H1 (cell line): ENCODE measurements at regions not wholly inside any gene's neighbourhood (a gene's known extent, or its start where the extent isn't known, plus 50 kb on each side); places are given as distances from the start of the nearest gene placed in this dataset.

Experiments used
- E2F6 ChIP-seq: IDR thresholded peaks from 2 replicates; pipeline ENCODE4 v1.6.1; 2012; ENCODE audit warnings: inconsistent platforms
- HDAC6 ChIP-seq: IDR thresholded peaks from one replicate; pipeline ENCODE4 v1.7.1; 2012; ENCODE audit warnings: low read depth, mild to moderate bottlenecking, inconsistent platforms, low read length, moderate library complexity
- RBBP5 ChIP-seq: IDR thresholded peaks from 2 replicates; pipeline ENCODE4 v1.7.1; 2012; ENCODE audit warnings: low read depth, mild to moderate bottlenecking, inconsistent platforms, low read length, moderate library complexity, borderline replicate concordance
- RNF2 ChIP-seq: fragments of 200-900, 300-1000 bp; sonication (generic); IDR thresholded peaks from 2 replicates; pipeline ENCODE4 v1.7.1; 2016; ENCODE audit warnings: borderline replicate concordance, low read depth, mild to moderate bottlenecking, antibody characterized with exemption, low read length; ENCODE audit not compliant: poor library complexity, severe bottlenecking; ENCODE audit errors: missing control alignments
- TF ChIP-seq, protein P1 (sequence below): IDR thresholded peaks from 2 replicates; pipeline ENCODE4 v1.6.1; 2011; ENCODE audit warnings: low read depth, mild to moderate bottlenecking, low read length; ENCODE audit not compliant: insufficient read depth

- TF ChIP-seq RNF2, result no peak
- no peak for TF ChIP-seq E2F6
- TF ChIP-seq RBBP5, result no peak
- TF ChIP-seq, protein P1, sequence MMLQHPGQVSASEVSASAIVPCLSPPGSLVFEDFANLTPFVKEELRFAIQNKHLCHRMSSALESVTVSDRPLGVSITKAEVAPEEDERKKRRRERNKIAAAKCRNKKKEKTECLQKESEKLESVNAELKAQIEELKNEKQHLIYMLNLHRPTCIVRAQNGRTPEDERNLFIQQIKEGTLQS, result no peak
- TF ChIP-seq HDAC6, result no peak
Measured at GRCh38 chr7:106590209-106590816, 70.6 kb downstream of the CCDC71L start (continued).
